HCT116 (cell line): ENCODE measurements at regions not wholly inside any gene's neighbourhood (a gene's known extent, or its start where the extent isn't known, plus 50 kb on each side); places are given as distances from the start of the nearest gene placed in this dataset.

Source experiments
- CEBPB ChIP-seq: IDR thresholded peaks from 2 replicates; pipeline ENCODE4 v1.6.1; 2012; ENCODE audit warnings: low read depth
- EGR1 ChIP-seq: IDR thresholded peaks from 2 replicates; pipeline ENCODE4 v1.6.1; 2012; ENCODE audit warnings: low read depth
- EZH2 ChIP-seq: fragments of 200-600 bp; sonication (generic); IDR thresholded peaks from 2 replicates; pipeline ENCODE4 v1.6.1; 2017; ENCODE audit warnings: antibody characterized with exemption, mixed run types
- POLR2A ChIP-seq: IDR thresholded peaks from 2 replicates; pipeline ENCODE4 v1.7.0; 2011; ENCODE audit warnings: borderline replicate concordance; ENCODE audit not compliant: insufficient read depth, insufficient read length; ENCODE audit errors: extremely low read depth
- POLR2AphosphoS5 ChIP-seq: IDR thresholded peaks from 2 replicates; pipeline ENCODE4 v1.6.1; 2011; ENCODE audit warnings: mild to moderate bottlenecking, low read depth, low read length, moderate library complexity
- RAD21 ChIP-seq: IDR thresholded peaks from 2 replicates; pipeline ENCODE4 v1.6.1; 2012; ENCODE audit warnings: low read depth, mild to moderate bottlenecking
- ZBTB33 ChIP-seq: IDR thresholded peaks from 2 replicates; pipeline ENCODE4 v1.6.1; 2011; ENCODE audit warnings: mild to moderate bottlenecking, low read length, moderate library complexity; ENCODE audit not compliant: insufficient replicate concordance; ENCODE audit errors: extremely low read depth
- ZNF274 ChIP-seq: fragments of 200-500 bp; sonication (Bioruptor generic); IDR thresholded peaks from 2 replicates; pipeline ENCODE4 v1.6.1; 2014; ENCODE audit warnings: mild to moderate bottlenecking, low read depth, low read length, inconsistent platforms
- TF ChIP-seq, protein P1 (sequence below), 3 experiments: fragments of 200-600 bp in 1 of 3; sonication (generic) in 1 of 3; IDR thresholded peaks in 2 of 3; conservative IDR thresholded peaks in 1 of 3; 2 replicates each; pipeline ENCODE4 v1.5.1; 2012 to 2017; ENCODE audit warnings: low read depth in 2 of 3, low read length in 2 of 3, antibody characterized with exemption in 1 of 3, borderline replicate concordance in 1 of 3, control low read depth in 1 of 3, mild to moderate bottlenecking in 1 of 3, mixed read lengths in 1 of 3, mixed run types in 1 of 3, moderate library complexity in 1 of 3; ENCODE audit not compliant: insufficient read depth in 1 of 3
- TF ChIP-seq, protein P2 (sequence below): IDR thresholded peaks from 2 replicates; pipeline ENCODE4 v1.6.1; 2012

- TF ChIP-seq, protein P1, sequence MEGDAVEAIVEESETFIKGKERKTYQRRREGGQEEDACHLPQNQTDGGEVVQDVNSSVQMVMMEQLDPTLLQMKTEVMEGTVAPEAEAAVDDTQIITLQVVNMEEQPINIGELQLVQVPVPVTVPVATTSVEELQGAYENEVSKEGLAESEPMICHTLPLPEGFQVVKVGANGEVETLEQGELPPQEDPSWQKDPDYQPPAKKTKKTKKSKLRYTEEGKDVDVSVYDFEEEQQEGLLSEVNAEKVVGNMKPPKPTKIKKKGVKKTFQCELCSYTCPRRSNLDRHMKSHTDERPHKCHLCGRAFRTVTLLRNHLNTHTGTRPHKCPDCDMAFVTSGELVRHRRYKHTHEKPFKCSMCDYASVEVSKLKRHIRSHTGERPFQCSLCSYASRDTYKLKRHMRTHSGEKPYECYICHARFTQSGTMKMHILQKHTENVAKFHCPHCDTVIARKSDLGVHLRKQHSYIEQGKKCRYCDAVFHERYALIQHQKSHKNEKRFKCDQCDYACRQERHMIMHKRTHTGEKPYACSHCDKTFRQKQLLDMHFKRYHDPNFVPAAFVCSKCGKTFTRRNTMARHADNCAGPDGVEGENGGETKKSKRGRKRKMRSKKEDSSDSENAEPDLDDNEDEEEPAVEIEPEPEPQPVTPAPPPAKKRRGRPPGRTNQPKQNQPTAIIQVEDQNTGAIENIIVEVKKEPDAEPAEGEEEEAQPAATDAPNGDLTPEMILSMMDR (IDR thresholded peaks at IDR 0.05 in 2 of 3, conservative IDR thresholded peaks at IDR 0.05 in 1 of 3; ENCODE audit: borderline replicate concordance in 1 of 3, insufficient read depth in 1 of 3, low read depth in 2 of 3, low read length in 2 of 3): no peak
- no peak for TF ChIP-seq EZH2
- TF ChIP-seq ZNF274: no peak
- no peak for TF ChIP-seq CEBPB
- TF ChIP-seq POLR2A: no peak
- no peak for TF ChIP-seq RAD21
- TF ChIP-seq, protein P2, sequence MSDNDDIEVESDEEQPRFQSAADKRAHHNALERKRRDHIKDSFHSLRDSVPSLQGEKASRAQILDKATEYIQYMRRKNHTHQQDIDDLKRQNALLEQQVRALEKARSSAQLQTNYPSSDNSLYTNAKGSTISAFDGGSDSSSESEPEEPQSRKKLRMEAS: no peak
- TF ChIP-seq POLR2AphosphoS5: no peak
- TF ChIP-seq EGR1: no peak
- no peak for TF ChIP-seq ZBTB33
Measured at GRCh38 chr7:52758356-52758755, 277.1 kb upstream of the POM121L12 start.
